ENCODE measurements at regions not wholly inside any gene's neighbourhood (a gene's known extent, or its start where the extent isn't known, plus 50 kb on each side); places are given as distances from the start of the nearest gene placed in this dataset.

- TF ChIP-seq POLR2AphosphoS5 (IDR thresholded peaks at IDR 0.05) (no peak), CTCF (IDR thresholded peaks at IDR 0.05) (no peak), POLR2A (IDR thresholded peaks at IDR 0.05) (no peak), EP300 (IDR thresholded peaks at IDR 0.05) (no peak)
- Histone ChIP-seq H3K9me3 (peaks cover 17% of the 10 kb centered on the region), H3K4me1 (no peaks in the 10 kb centered on the region), H3K36me3 (no peaks in the 10 kb centered on the region), H3K27me3 (no peaks in the 10 kb centered on the region), H3K27ac (no peak overlapping the region), H3K4me3 (no peak overlapping the region)
- no peak for DNase-seq (ENCODE audit: low spot score in 2 of 2)
- 58% methylated on average over 5 of the region's 5 CpGs for WGBS
Observed at GRCh38 chr3:95775486-95776094, 1038.8 kb upstream of the EPHA6 start.

- no peaks in the 10 kb centered on the region for H3K4me1 ChIP-seq
- TF ChIP-seq POLR2AphosphoS5 (IDR thresholded peaks at IDR 0.05) = no peak
- no peak for TF ChIP-seq CTCF (IDR thresholded peaks at IDR 0.05)
- H3K27ac ChIP-seq = no peak overlapping the region
- H3K9me3 ChIP-seq = peaks cover 2% of the 10 kb centered on the region
- H3K27me3 ChIP-seq = no peaks in the 10 kb centered on the region
- no peak for DNase-seq (ENCODE audit: low spot score in 2 of 2)
- H3K36me3 ChIP-seq = no peaks in the 10 kb centered on the region
- no peak overlapping the region for H3K4me3 ChIP-seq
Observed at GRCh38 chr3:95781598-95781997, 1032.8 kb upstream of the EPHA6 start.

GRCh38 chr3:95789111-95789510, 1025.3 kb upstream of the EPHA6 start:
- Histone ChIP-seq H3K27ac (no peak overlapping the region), H3K4me1 (no peaks in the 10 kb centered on the region), H3K36me3 (no peaks in the 10 kb centered on the region), H3K4me3 (no peak overlapping the region), H3K9me3 (no peaks in the 10 kb centered on the region), H3K27me3 (no peaks in the 10 kb centered on the region)
- 47% methylated on average over 1 of the region's 1 CpG for WGBS
- no peak for TF ChIP-seq POLR2AphosphoS5 (IDR thresholded peaks at IDR 0.05)
- no peak for TF ChIP-seq POLR2A (IDR thresholded peaks at IDR 0.05)
- TF ChIP-seq CTCF (IDR thresholded peaks at IDR 0.05) = no peak
- no peak for TF ChIP-seq EP300 (IDR thresholded peaks at IDR 0.05)
- no peak for DNase-seq (ENCODE audit: low spot score in 2 of 2)

- H3K27me3 ChIP-seq = no peaks in the 10 kb centered on the region
Observed at GRCh38 chr3:95797081-95797480, 1017.3 kb upstream of the EPHA6 start.

GRCh38 chr3:95798628-95799027, 1015.8 kb upstream of the EPHA6 start:
- Histone ChIP-seq H3K27ac (no peak overlapping the region), H3K27me3 (no peaks in the 10 kb centered on the region), H3K36me3 (no peaks in the 10 kb centered on the region), H3K4me1 (no peaks in the 10 kb centered on the region), H3K4me3 (no peak overlapping the region), H3K9me3 (no peaks in the 10 kb centered on the region)
- 94% methylated on average over 1 of the region's 1 CpG for WGBS
- no peak for TF ChIP-seq EP300 (IDR thresholded peaks at IDR 0.05)
- TF ChIP-seq POLR2A (IDR thresholded peaks at IDR 0.05) = no peak
- no peak for TF ChIP-seq POLR2AphosphoS5 (IDR thresholded peaks at IDR 0.05)
- TF ChIP-seq CTCF (IDR thresholded peaks at IDR 0.05) = no peak
- no peak for DNase-seq (ENCODE audit: low spot score in 2 of 2)

More at GRCh38 chr3:95797081-95797480, 1017.3 kb upstream of the EPHA6 start:
- TF ChIP-seq POLR2A (IDR thresholded peaks at IDR 0.05) (no peak), CTCF (IDR thresholded peaks at IDR 0.05) (no peak), EP300 (IDR thresholded peaks at IDR 0.05) (no peak), POLR2AphosphoS5 (IDR thresholded peaks at IDR 0.05) (no peak)
- no peak overlapping the region for H3K4me3 ChIP-seq
- no peaks in the 10 kb centered on the region for H3K9me3 ChIP-seq
- DNase-seq (ENCODE audit: low spot score in 2 of 2) = no peak
- H3K36me3 ChIP-seq = no peaks in the 10 kb centered on the region
- H3K4me1 ChIP-seq = no peaks in the 10 kb centered on the region
- H3K27ac ChIP-seq = no peak overlapping the region
- 80% methylated on average over 3 of the region's 3 CpGs for WGBS
